ENCODE measurements at regions not wholly inside any gene's neighbourhood (a gene's known extent, or its start where the extent isn't known, plus 50 kb on each side); places are given as distances from the start of the nearest gene placed in this dataset.
A peak's percentile ranks its signal among the peaks of the same experiment; 100 is the strongest.
"Not testable (repeated sequence)": the region's sequence is repeated elsewhere in the genome, so short reads cannot be mapped to it uniquely, and the experiment has no call there.

- H3K36me3 ChIP-seq (ENCODE audit: insufficient read depth, low read length); H3K4me3 Mint-ChIP-seq; H3K9me3 ChIP-seq (ENCODE audit: low read length); H3K27ac Mint-ChIP-seq; POLR2A ChIA-PET; DNase-seq; H3K27me3 Mint-ChIP-seq; H3K4me3 ChIP-seq (ENCODE audit: low read length); H3K27ac ChIP-seq (ENCODE audit: low read depth, low read length); H3K4me1 Mint-ChIP-seq; H3K4me1 ChIP-seq (ENCODE audit: insufficient read depth, low read length); H3K36me3 Mint-ChIP-seq; CTCF ChIA-PET; H3K27me3 ChIP-seq (ENCODE audit: insufficient read depth, low read length, poor library complexity, severe bottlenecking): not testable (repeated sequence)
- peaks cover 0 to 20% (median 13%) of the 10 kb centered on the region in 5 donors for H3K9me3 Mint-ChIP-seq
Measured at GRCh38 chr4:49129870-49130269, 143.8 kb downstream of the CWH43 start.

GRCh38 chr4:49130724-49131123 is 144.6 kb downstream of the CWH43 start:
- H3K4me1 Mint-ChIP-seq; H3K36me3 ChIP-seq (ENCODE audit: insufficient read depth, low read length); H3K36me3 Mint-ChIP-seq; CTCF ChIA-PET; H3K4me3 Mint-ChIP-seq; H3K27ac Mint-ChIP-seq; H3K9me3 ChIP-seq (ENCODE audit: low read length); DNase-seq; H3K27ac ChIP-seq (ENCODE audit: low read depth, low read length); H3K4me1 ChIP-seq (ENCODE audit: insufficient read depth, low read length); H3K27me3 Mint-ChIP-seq; H3K27me3 ChIP-seq (ENCODE audit: insufficient read depth, low read length, poor library complexity, severe bottlenecking); H3K4me3 ChIP-seq (ENCODE audit: low read length); POLR2A ChIA-PET: not testable (repeated sequence)
- H3K9me3 Mint-ChIP-seq: peaks cover 0 to 22% (median 14%) of the 10 kb centered on the region in 5 donors

GRCh38 chr4:49137043-49137442 is 151.0 kb downstream of the CWH43 start:
- H3K36me3 ChIP-seq (ENCODE audit: insufficient read depth, low read length); H3K4me3 Mint-ChIP-seq; H3K27ac ChIP-seq (ENCODE audit: low read depth, low read length); POLR2A ChIA-PET; H3K4me3 ChIP-seq (ENCODE audit: low read length); DNase-seq; H3K9me3 ChIP-seq (ENCODE audit: low read length); H3K4me1 ChIP-seq (ENCODE audit: insufficient read depth, low read length); H3K27me3 Mint-ChIP-seq; H3K4me1 Mint-ChIP-seq; H3K27ac Mint-ChIP-seq; CTCF ChIA-PET; H3K27me3 ChIP-seq (ENCODE audit: insufficient read depth, low read length, poor library complexity, severe bottlenecking): not testable (repeated sequence)
- Mint-ChIP-seq H3K9me3 (peaks cover 0 to 30% (median 23%) of the 10 kb centered on the region in 5 donors), H3K36me3 (peaks cover 3 to 12% (median 7%) of the 10 kb centered on the region in 3 donors)

- H3K4me3 ChIP-seq (ENCODE audit: low read length); H3K27me3 ChIP-seq (ENCODE audit: insufficient read depth, low read length, poor library complexity, severe bottlenecking); CTCF ChIA-PET; H3K4me3 Mint-ChIP-seq; H3K36me3 ChIP-seq (ENCODE audit: insufficient read depth, low read length); H3K4me1 Mint-ChIP-seq; H3K27me3 Mint-ChIP-seq; H3K27ac Mint-ChIP-seq; DNase-seq; POLR2A ChIA-PET; H3K9me3 ChIP-seq (ENCODE audit: low read length); H3K4me1 ChIP-seq (ENCODE audit: insufficient read depth, low read length); H3K27ac ChIP-seq (ENCODE audit: low read depth, low read length): not testable (repeated sequence)
- peaks cover 0 to 34% (median 26%) of the 10 kb centered on the region in 5 donors for H3K9me3 Mint-ChIP-seq
- H3K36me3 Mint-ChIP-seq: peaks cover 3 to 15% (median 7%) of the 10 kb centered on the region in 3 donors
Measured at GRCh38 chr4:49137961-49138360, 151.9 kb downstream of the CWH43 start.

- H3K27me3 Mint-ChIP-seq; POLR2A ChIA-PET; H3K4me3 Mint-ChIP-seq; H3K4me1 ChIP-seq (ENCODE audit: insufficient read depth, low read length); CTCF ChIA-PET; H3K27ac Mint-ChIP-seq; H3K4me3 ChIP-seq (ENCODE audit: low read length); H3K27me3 ChIP-seq (ENCODE audit: insufficient read depth, low read length, poor library complexity, severe bottlenecking); H3K36me3 ChIP-seq (ENCODE audit: insufficient read depth, low read length); H3K27ac ChIP-seq (ENCODE audit: low read depth, low read length); H3K9me3 ChIP-seq (ENCODE audit: low read length); H3K4me1 Mint-ChIP-seq; DNase-seq: not testable (repeated sequence)
- Mint-ChIP-seq H3K9me3 (peaks cover 0 to 40% (median 34%) of the 10 kb centered on the region in 5 donors), H3K36me3 (peaks cover 3 to 23% (median 7%) of the 10 kb centered on the region in 3 donors)
Measured at GRCh38 chr4:49138818-49139217, 152.7 kb downstream of the CWH43 start.

- H3K27ac Mint-ChIP-seq; H3K36me3 ChIP-seq (ENCODE audit: insufficient read depth, low read length); H3K4me1 Mint-ChIP-seq; DNase-seq; H3K27ac ChIP-seq (ENCODE audit: low read depth, low read length); H3K4me3 ChIP-seq (ENCODE audit: low read length); H3K4me1 ChIP-seq (ENCODE audit: insufficient read depth, low read length); POLR2A ChIA-PET; H3K4me3 Mint-ChIP-seq; H3K27me3 Mint-ChIP-seq; H3K27me3 ChIP-seq (ENCODE audit: insufficient read depth, low read length, poor library complexity, severe bottlenecking); H3K9me3 ChIP-seq (ENCODE audit: low read length); CTCF ChIA-PET: not testable (repeated sequence)
- Mint-ChIP-seq H3K9me3 (peaks cover 0 to 44% (median 38%) of the 10 kb centered on the region in 5 donors), H3K36me3 (peaks cover 4 to 29% (median 12%) of the 10 kb centered on the region in 3 donors)
Measured at GRCh38 chr4:49139513-49139912, 153.4 kb downstream of the CWH43 start.

- POLR2A ChIA-PET: not testable (repeated sequence)
- H3K36me3 Mint-ChIP-seq: peaks cover 4 to 33% (median 16%) of the 10 kb centered on the region in 3 donors
Measured at GRCh38 chr4:49140351-49140750, 154.3 kb downstream of the CWH43 start.

GRCh38 chr4:49141955-49142354 is 155.9 kb downstream of the CWH43 start:
- H3K4me1 Mint-ChIP-seq; POLR2A ChIA-PET; H3K4me3 Mint-ChIP-seq; H3K27ac ChIP-seq (ENCODE audit: low read depth, low read length); H3K27ac Mint-ChIP-seq; H3K27me3 ChIP-seq (ENCODE audit: insufficient read depth, low read length, poor library complexity, severe bottlenecking); H3K36me3 ChIP-seq (ENCODE audit: insufficient read depth, low read length); CTCF ChIA-PET; DNase-seq; H3K4me1 ChIP-seq (ENCODE audit: insufficient read depth, low read length); H3K4me3 ChIP-seq (ENCODE audit: low read length); H3K27me3 Mint-ChIP-seq: not testable (repeated sequence)
- H3K9me3 ChIP-seq (ENCODE audit: low read length): peaks cover 12% of the 10 kb centered on the region
- Mint-ChIP-seq H3K9me3 (peaks cover 0 to 59% (median 53%) of the 10 kb centered on the region in 5 donors), H3K36me3 (peaks cover 4 to 34% (median 16%) of the 10 kb centered on the region in 3 donors)

More at GRCh38 chr4:49140351-49140750, 154.3 kb downstream of the CWH43 start:
- H3K27me3 ChIP-seq (ENCODE audit: insufficient read depth, low read length, poor library complexity, severe bottlenecking); H3K27me3 Mint-ChIP-seq; H3K4me3 ChIP-seq (ENCODE audit: low read length); CTCF ChIA-PET; H3K4me3 Mint-ChIP-seq; H3K27ac Mint-ChIP-seq; H3K27ac ChIP-seq (ENCODE audit: low read depth, low read length); H3K4me1 ChIP-seq (ENCODE audit: insufficient read depth, low read length); H3K9me3 ChIP-seq (ENCODE audit: low read length); H3K36me3 ChIP-seq (ENCODE audit: insufficient read depth, low read length); H3K4me1 Mint-ChIP-seq: not testable (repeated sequence)
- DNase-seq: peak in 2 of 5 donors; percentile 5 to 50
- H3K9me3 Mint-ChIP-seq: peaks cover 0 to 46% (median 41%) of the 10 kb centered on the region in 5 donors

GRCh38 chr4:49147143-49147542 is 161.1 kb downstream of the CWH43 start:
- POLR2A ChIA-PET; H3K27me3 ChIP-seq (ENCODE audit: insufficient read depth, low read length, poor library complexity, severe bottlenecking); H3K27me3 Mint-ChIP-seq; DNase-seq; H3K4me3 ChIP-seq (ENCODE audit: low read length); H3K4me1 ChIP-seq (ENCODE audit: insufficient read depth, low read length); H3K4me1 Mint-ChIP-seq; H3K36me3 ChIP-seq (ENCODE audit: insufficient read depth, low read length); H3K4me3 Mint-ChIP-seq; H3K27ac ChIP-seq (ENCODE audit: low read depth, low read length); CTCF ChIA-PET; H3K27ac Mint-ChIP-seq: not testable (repeated sequence)
- peaks cover 40% of the 10 kb centered on the region for H3K9me3 ChIP-seq (ENCODE audit: low read length)
- Mint-ChIP-seq H3K36me3 (peaks cover 4 to 47% (median 30%) of the 10 kb centered on the region in 3 donors), H3K9me3 (peaks cover 0 to 89% (median 87%) of the 10 kb centered on the region in 5 donors)

Data from CD8-positive, alpha-beta memory T cell (primary cell).